A549 (cell line): ENCODE measurements at regions not wholly inside any gene's neighbourhood (a gene's known extent, or its start where the extent isn't known, plus 50 kb on each side); places are given as distances from the start of the nearest gene placed in this dataset.

Source experiments
- CEBPB ChIP-seq, 2 experiments: fragments of >200 bp in 1 of 2; sonication (Bioruptor Twin) in 1 of 2; formaldehyde crosslinking in 1 of 2; IDR thresholded peaks; 2 replicates each; pipeline ENCODE4 v1.6.1; 2012 to 2016
- HEYL ChIP-seq: fragments of 250-450 bp; sonication (Bioruptor Pico); IDR thresholded peaks from 2 replicates; pipeline ENCODE4 v1.8.0; 2021; ENCODE audit warnings: mild to moderate bottlenecking, moderate library complexity
- MYC ChIP-seq: IDR thresholded peaks from 2 replicates; pipeline ENCODE4 v1.6.1; 2012; ENCODE audit warnings: mild to moderate bottlenecking, inconsistent platforms, low read length, improper control_type of control experiment, borderline replicate concordance

DNA sequence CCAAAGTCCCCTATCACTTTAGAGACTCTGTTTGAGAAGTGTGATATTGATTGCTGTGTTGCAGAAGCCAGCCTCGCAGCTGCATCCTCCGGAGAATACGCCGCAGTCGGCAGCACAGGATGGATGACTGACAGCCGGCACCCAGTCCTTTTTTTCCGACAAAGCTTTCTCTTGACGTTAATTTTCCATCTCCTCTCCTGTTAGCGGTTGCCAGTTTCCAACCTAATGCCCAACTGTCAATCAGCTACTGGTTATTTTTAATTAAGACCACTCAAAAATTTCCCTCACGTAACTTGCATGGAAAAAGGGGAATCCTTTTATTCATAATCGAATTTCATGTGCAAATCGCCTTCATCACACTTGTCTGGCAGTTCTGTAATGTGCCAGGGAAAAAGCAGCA is 953.9 kb downstream of the CDH11 start:
- TF ChIP-seq MYC (no peak), CEBPB (IDR thresholded peaks at IDR 0.05) (no peak), HEYL (CRISPR knock-in tag) (no peak)
